ENCODE measurements at regions not wholly inside any gene's neighbourhood (a gene's known extent, or its start where the extent isn't known, plus 50 kb on each side); places are given as distances from the start of the nearest gene placed in this dataset.

- TF ChIP-seq EP300 (IDR thresholded peaks at IDR 0.05) (no peak), CTCF (IDR thresholded peaks at IDR 0.05) (no peak)
Measured at GRCh38 chr2:149990965-149991364, 403.4 kb upstream of the MMADHC start.

Data from suprapubic skin (tissue), 3 donors.